ENCODE measurements at regions not wholly inside any gene's neighbourhood (a gene's known extent, or its start where the extent isn't known, plus 50 kb on each side); places are given as distances from the start of the nearest gene placed in this dataset.

GRCh38 chr13:80050252-80050651 is 290.7 kb downstream of the SPRY2 start:
- TF ChIP-seq TAF1 (IDR thresholded peaks at IDR 0.05; ENCODE audit: borderline replicate concordance, insufficient read depth, low read length) (no peak), POLR2AphosphoS5 (IDR thresholded peaks at IDR 0.05; ENCODE audit: low read depth, low read length) (no peak)

Measured in PFSK-1 (cell line).